Gastroesophageal sphincter (tissue), 4 donors: ENCODE measurements at regions not wholly inside any gene's neighbourhood (a gene's known extent, or its start where the extent isn't known, plus 50 kb on each side); places are given as distances from the start of the nearest gene placed in this dataset.

ENCODE experiments used
- ATAC-seq: fragments of 150-250 bp; one replicate; pipeline ENCODE4 v1.9.1; 2016; ENCODE audit warnings: mild to moderate bottlenecking, moderate library complexity
- H3K27ac ChIP-seq, 4 donors: fragments of 200-600 bp; sonication (generic) in 3 of 4; 1 replicate in 3 of 4; 2 replicates in 1 of 4; pipeline ENCODE4 v1.5.1; 2016 to 2019
- H3K27me3 ChIP-seq: fragments of 200-600 bp; sonication (generic); one replicate; pipeline ENCODE4 v1.5.1; 2019
- H3K36me3 ChIP-seq, 2 donors: fragments of 200-600 bp; sonication (generic); one replicate each; pipeline ENCODE4 v1.5.1; 2019; ENCODE audit warnings: control low read depth in 1 of 2
- H3K4me1 ChIP-seq, 3 donors: fragments of 200-600 bp; sonication (generic); 1 replicate in 2 of 3; 2 replicates in 1 of 3; pipeline ENCODE4 v1.5.1; 2016 to 2019; ENCODE audit warnings: control low read depth in 2 of 3
- H3K4me3 ChIP-seq, 2 donors: fragments of 200-600 bp; sonication (generic); one replicate each; pipeline ENCODE4 v1.5.1; 2019; ENCODE audit warnings: mild to moderate bottlenecking in 1 of 2, moderate library complexity in 1 of 2
- H3K9me3 ChIP-seq, 3 donors: fragments of 200-600 bp; sonication (generic); one replicate each; pipeline ENCODE4 v1.5.1; 2017 to 2019; ENCODE audit warnings: control low read depth in 2 of 3
- CTCF ChIP-seq, 4 experiments: fragments of 200-600 bp in 2 of 4; fragments of 450-650 bp in 2 of 4; sonication (generic) in 1 of 4; IDR thresholded peaks; one replicate each; pipeline ENCODE4 v1.5.1; 2017 to 2019; ENCODE audit warnings: antibody characterized with exemption in 4 of 4, mild to moderate bottlenecking in 2 of 4, moderate library complexity in 2 of 4
- EP300 ChIP-seq: sonication (generic); formaldehyde crosslinking; IDR thresholded peaks from one replicate; pipeline ENCODE4 v1.6.1; 2017; ENCODE audit warnings: antibody characterized with exemption, mild to moderate bottlenecking
- POLR2A ChIP-seq, 2 donors: fragments of 450-650 bp; IDR thresholded peaks; one replicate each; pipeline ENCODE4 v1.6.1; 2017; ENCODE audit warnings: antibody characterized with exemption in 2 of 2, mild to moderate bottlenecking in 2 of 2, moderate library complexity in 1 of 2
- POLR2AphosphoS5 ChIP-seq: sonication (generic); formaldehyde crosslinking; IDR thresholded peaks from one replicate; pipeline ENCODE4 v1.6.1; 2017; ENCODE audit warnings: antibody characterized with exemption
- WGBS, 2 donors: methylation state at CpG; one replicate each; pipeline ENCODE4 v1.1.5; 2018; ENCODE audit warnings: low coverage in 1 of 2; 5-methylcytosine and 5-hydroxymethylcytosine counted together

DNA sequence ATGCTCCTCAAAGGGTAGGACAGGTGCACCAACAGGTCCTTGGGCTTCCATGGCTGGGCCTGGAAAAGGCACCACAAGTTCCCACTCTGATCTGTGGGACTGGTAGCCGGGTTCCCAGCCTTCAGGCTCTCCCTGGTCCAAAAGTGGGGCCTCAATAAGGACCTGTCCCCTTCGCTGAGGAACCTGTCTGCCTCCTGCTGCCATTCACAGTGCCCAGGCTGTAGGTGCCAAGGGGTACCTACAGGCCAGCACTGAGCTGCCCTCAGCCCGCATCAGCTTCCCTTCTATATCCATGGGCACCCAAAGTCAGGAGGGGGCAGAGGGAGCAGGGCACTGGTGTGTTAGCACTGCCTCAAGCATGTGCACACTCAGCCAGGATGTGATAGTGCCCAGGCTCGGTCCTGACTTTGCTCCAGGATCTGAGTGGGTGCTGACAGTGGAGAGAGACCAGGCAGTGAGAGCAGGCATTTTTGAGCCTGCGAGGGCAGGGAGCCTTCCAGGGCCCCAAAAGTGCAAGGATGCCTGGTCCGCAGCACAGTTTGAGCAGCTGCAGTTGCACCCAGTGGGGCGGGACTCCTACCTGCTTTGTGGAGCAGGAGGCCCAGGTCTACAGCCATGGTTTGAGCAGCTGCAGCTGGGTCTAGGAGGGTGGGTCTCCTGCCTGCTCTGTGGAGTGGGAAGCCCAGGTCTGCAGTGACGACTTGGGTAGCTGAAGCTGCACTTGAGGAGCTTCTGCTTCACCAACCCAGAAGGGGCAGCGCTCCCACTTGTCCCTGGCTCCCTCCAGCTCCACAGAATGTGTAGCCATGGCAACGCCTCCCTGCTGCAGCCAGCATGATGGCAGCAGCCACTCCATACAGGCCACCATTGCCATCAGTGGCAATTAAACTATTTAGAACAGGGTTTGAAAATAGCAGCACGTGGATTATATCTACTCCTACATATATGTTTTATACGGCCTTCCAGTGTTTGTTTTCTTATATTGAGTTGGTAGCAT lies 376.4 kb downstream of the KCTD8 start:
- ATAC-seq: peak; percentile 13
- no peaks in the 10 kb centered on the region for H3K27me3 ChIP-seq
- no peaks in the 10 kb centered on the region for H3K9me3 ChIP-seq
- TF ChIP-seq POLR2A (IDR thresholded peaks at IDR 0.05) (no peak), POLR2AphosphoS5 (no peak), CTCF (IDR thresholded peaks at IDR 0.05) (no peak), EP300 (no peak)
- no peak overlapping the region for H3K27ac ChIP-seq
- WGBS, 2 donors: 60 to 70% methylated on average over 1 to 4 of the region's 12 CpGs
- no peaks in the 10 kb centered on the region for H3K4me1 ChIP-seq
- no peaks in the 10 kb centered on the region for H3K36me3 ChIP-seq
- H3K4me3 ChIP-seq: no peak overlapping the region

GRCh38 chr4:44086753-44087152 lies 361.9 kb downstream of the KCTD8 start:
- no peaks in the 10 kb centered on the region for H3K36me3 ChIP-seq
- TF ChIP-seq POLR2A (IDR thresholded peaks at IDR 0.05): no peak
- TF ChIP-seq POLR2AphosphoS5: no peak
- no peak for TF ChIP-seq EP300
- no peak for TF ChIP-seq CTCF (IDR thresholded peaks at IDR 0.05)
- H3K4me1 ChIP-seq: no peaks in the 10 kb centered on the region
- no peak overlapping the region for H3K27ac ChIP-seq
- no peak for ATAC-seq
- H3K4me3 ChIP-seq: no peak overlapping the region
- H3K9me3 ChIP-seq: no peaks in the 10 kb centered on the region
- H3K27me3 ChIP-seq: no peaks in the 10 kb centered on the region

GRCh38 chr4:44093390-44093789 lies 355.2 kb downstream of the KCTD8 start:
- no peak for ATAC-seq
- TF ChIP-seq POLR2AphosphoS5 (no peak), EP300 (no peak), CTCF (IDR thresholded peaks at IDR 0.05) (no peak), POLR2A (IDR thresholded peaks at IDR 0.05) (no peak)
- Histone ChIP-seq H3K27me3 (no peaks in the 10 kb centered on the region), H3K4me1 (no peaks in the 10 kb centered on the region), H3K36me3 (no peaks in the 10 kb centered on the region), H3K4me3 (no peak overlapping the region), H3K9me3 (no peaks in the 10 kb centered on the region), H3K27ac (no peak overlapping the region)

GRCh38 chr4:44098973-44099372 lies 349.6 kb downstream of the KCTD8 start:
- no peaks in the 10 kb centered on the region for H3K36me3 ChIP-seq
- H3K27me3 ChIP-seq: no peaks in the 10 kb centered on the region
- no peaks in the 10 kb centered on the region for H3K4me1 ChIP-seq
- H3K4me3 ChIP-seq: no peak overlapping the region
- no peak overlapping the region for H3K27ac ChIP-seq
- 83 to 90% methylated on average over 7 of the region's 7 CpGs for WGBS, 2 donors
- TF ChIP-seq EP300 (no peak), POLR2AphosphoS5 (no peak), CTCF (IDR thresholded peaks at IDR 0.05) (no peak), POLR2A (IDR thresholded peaks at IDR 0.05) (no peak)
- ATAC-seq: no peak
- H3K9me3 ChIP-seq: peaks cover 0 to 11% (median 0%) of the 10 kb centered on the region in 3 donors

DNA sequence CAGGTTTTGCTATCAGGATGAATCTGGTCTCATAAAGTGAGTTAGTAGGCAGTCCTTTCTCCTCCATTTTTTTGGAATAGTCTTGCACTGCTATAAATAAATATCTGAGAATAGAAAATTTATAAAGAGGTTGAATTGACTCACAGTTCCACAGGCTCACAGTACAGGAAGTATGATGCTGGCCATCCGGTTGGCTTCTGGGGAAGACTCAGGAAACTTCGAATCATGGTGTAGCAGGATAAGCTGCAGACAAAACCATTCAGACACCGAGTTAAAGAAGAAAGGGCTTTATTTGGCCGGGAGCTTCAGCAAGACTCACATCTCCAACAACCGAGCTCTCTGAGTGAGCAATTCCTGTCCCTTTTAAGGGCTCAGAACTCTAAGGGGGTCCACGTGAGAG lies 348.2 kb downstream of the KCTD8 start:
- Histone ChIP-seq H3K36me3 (no peaks in the 10 kb centered on the region), H3K4me1 (no peaks in the 10 kb centered on the region), H3K27me3 (no peaks in the 10 kb centered on the region), H3K9me3 (peaks cover 0 to 11% (median 0%) of the 10 kb centered on the region in 3 donors), H3K27ac (no peak overlapping the region), H3K4me3 (no peak overlapping the region)
- 73 to 86% methylated on average over 6 of the region's 6 CpGs for WGBS, 2 donors
- no peak for ATAC-seq
- TF ChIP-seq POLR2AphosphoS5: no peak
- no peak for TF ChIP-seq EP300
- no peak for TF ChIP-seq POLR2A (IDR thresholded peaks at IDR 0.05)
- no peak for TF ChIP-seq CTCF (IDR thresholded peaks at IDR 0.05)
